HL-60 (cell line): ENCODE measurements at regions not wholly inside any gene's neighbourhood (a gene's known extent, or its start where the extent isn't known, plus 50 kb on each side); places are given as distances from the start of the nearest gene placed in this dataset.

Experiments used
- CTCF ChIP-seq: IDR thresholded peaks from one replicate; pipeline ENCODE4 v1.5.1; 2011; ENCODE audit warnings: low read length, control low read depth, inconsistent platforms; ENCODE audit not compliant: insufficient read depth
- GABPA ChIP-seq: IDR thresholded peaks from 2 replicates; pipeline ENCODE4 v1.6.1; 2012; ENCODE audit warnings: low read depth
- POLR2AphosphoS5 ChIP-seq: IDR thresholded peaks from 2 replicates; pipeline ENCODE4 v1.6.1; 2012; ENCODE audit warnings: low read depth
- REST ChIP-seq: IDR thresholded peaks from 2 replicates; pipeline ENCODE4 v1.6.1; 2012; ENCODE audit warnings: low read depth; ENCODE audit not compliant: insufficient replicate concordance
- SPI1 ChIP-seq: IDR thresholded peaks from 2 replicates; pipeline ENCODE4 v1.6.1; 2012; ENCODE audit warnings: low read depth, mild to moderate bottlenecking, borderline replicate concordance

- no peak for TF ChIP-seq CTCF
- no peak for TF ChIP-seq POLR2AphosphoS5
- TF ChIP-seq SPI1: no peak
- TF ChIP-seq REST: no peak
- no peak for TF ChIP-seq GABPA
These were observed 50.6 kb upstream of the RET start for GRCh38 chr10:43026039-43026973.
